Stimulated activated CD8-positive, alpha-beta memory T cell treated with anti-CD3 and anti-CD28 coated beads, Interleukin-4, amount 100 ng/mL, for 1 hour (primary cell): ENCODE measurements at regions not wholly inside any gene's neighbourhood (a gene's known extent, or its start where the extent isn't known, plus 50 kb on each side); places are given as distances from the start of the nearest gene placed in this dataset.

Experiments
- DNase-seq, 2 donors: peaks; one replicate each; pipeline ENCODE4 v3.0.0-alpha.2; 2020; ENCODE audit warnings: low read depth in 2 of 2, low spot score in 1 of 2

GRCh38 chr16:86681757-86682106 is 103.4 kb downstream of the FOXL1 start:
- DNase-seq = no peak

GRCh38 chr16:86682219-86682904 is 104.0 kb downstream of the FOXL1 start:
- DNase-seq = no peak

GRCh38 chr16:86683441-86684194 is 105.3 kb downstream of the FOXL1 start:
- DNase-seq = no peak

- DNase-seq = no peak
Measured at GRCh38 chr16:86685076-86685475, 106.7 kb downstream of the FOXL1 start.

- DNase-seq = no peak
Measured at GRCh38 chr16:86690970-86691369, 112.6 kb downstream of the FOXL1 start.

GRCh38 chr16:86692426-86692825 is 114.1 kb downstream of the FOXL1 start:
- DNase-seq = no peak

GRCh38 chr16:86693033-86693432 is 114.7 kb downstream of the FOXL1 start:
- no peak for DNase-seq

GRCh38 chr16:86697715-86698114 is 119.4 kb downstream of the FOXL1 start:
- DNase-seq = no peak

- DNase-seq = no peak
Measured at GRCh38 chr16:86700046-86700945, 121.9 kb downstream of the FOXL1 start.

GRCh38 chr16:86701286-86701975 is 123.1 kb downstream of the FOXL1 start:
- DNase-seq = no peak

- no peak for DNase-seq
Measured at GRCh38 chr16:86702824-86703588, 124.7 kb downstream of the FOXL1 start.

GRCh38 chr16:86704516-86704915 is 126.2 kb downstream of the FOXL1 start:
- no peak for DNase-seq

GRCh38 chr16:86706726-86707125 is 128.4 kb downstream of the FOXL1 start:
- no peak for DNase-seq

GRCh38 chr16:86707171-86707570 is 128.8 kb downstream of the FOXL1 start:
- no peak for DNase-seq

GRCh38 chr16:86707581-86707980 is 129.2 kb downstream of the FOXL1 start:
- no peak for DNase-seq

- DNase-seq = no peak
Measured at GRCh38 chr16:86708431-86708830, 130.1 kb downstream of the FOXL1 start.

- no peak for DNase-seq
Measured at GRCh38 chr16:86709103-86709502, 130.8 kb downstream of the FOXL1 start.

GRCh38 chr16:86709902-86710601 is 131.7 kb downstream of the FOXL1 start:
- DNase-seq = no peak

GRCh38 chr16:86710602-86710950 is 132.2 kb downstream of the FOXL1 start:
- DNase-seq = no peak
